ENCODE measurements at regions not wholly inside any gene's neighbourhood (a gene's known extent, or its start where the extent isn't known, plus 50 kb on each side); places are given as distances from the start of the nearest gene placed in this dataset.

- no peak for FAIRE-seq
- no peak for DNase-seq (ENCODE audit: low spot score)
- Histone ChIP-seq H3K9ac (ENCODE audit: insufficient read depth, low read depth, low read length) (no peak overlapping the region), H3K27ac (ENCODE audit: extremely low read length, insufficient read depth, low read length) (no peak overlapping the region), H3K79me2 (ENCODE audit: insufficient read depth, low read length) (no peaks in the 10 kb centered on the region), H3K27me3 (ENCODE audit: control insufficient read depth in 1 of 2, insufficient read depth in 2 of 2, low read length in 2 of 2) (no peaks in the 10 kb centered on the region), H4K20me1 (ENCODE audit: insufficient read depth, low read length) (no peaks in the 10 kb centered on the region), H2AFZ (ENCODE audit: low read length) (no peak overlapping the region), H3K9me3 (ENCODE audit: low read length) (no peaks in the 10 kb centered on the region), H3K4me2 (ENCODE audit: low read depth, low read length) (no peak overlapping the region), H3K4me1 (ENCODE audit: insufficient read depth, low read length) (peaks cover 20% of the 10 kb centered on the region), H3K4me3 (replicated peaks in 1 of 3; ENCODE audit: insufficient read depth in 1 of 3, low read depth in 2 of 3, low read length in 3 of 3) (no peak overlapping the region), H3K36me3 (replicated peaks in 1 of 2; ENCODE audit: control insufficient read depth in 1 of 2, insufficient read depth in 2 of 2, low read length in 2 of 2) (no peaks in the 10 kb centered on the region)
- BruUV-seq (replicated peaks), result no TSS peak
- WGBS (ENCODE audit: low lambda C conversion rate), result 91% methylated on average over 7 of the region's 7 CpGs
- ChIA-PET POLR2A (no interaction called here), CTCF (ENCODE audit: low intra/inter-chr PET ratio, low total read pairs) (no interaction called here)
- ATAC-seq, result no peak
- intact Hi-C loops (cut with micrococcal nuclease; ENCODE audit: unreplicated experiment), result no loop called here
- TF ChIP-seq ZNF329 (CRISPR knock-in tag; IDR thresholded peaks at IDR 0.05; ENCODE audit: low read depth), result no peak
- TF ChIP-seq PPARG (CRISPR knock-in tag; conservative IDR thresholded peaks at IDR 0.05), result no peak
- TF ChIP-seq ZNF34 (CRISPR knock-in tag; IDR thresholded peaks at IDR 0.05; ENCODE audit: borderline replicate concordance), result no peak
- no peak for TF ChIP-seq ZNF564 (CRISPR knock-in tag; IDR thresholded peaks at IDR 0.05)
- no peak for TF ChIP-seq SP140L (CRISPR knock-in tag; IDR thresholded peaks at IDR 0.05; ENCODE audit: borderline replicate concordance)
- no peak for TF ChIP-seq KAT7 (CRISPR knock-in tag; IDR thresholded peaks at IDR 0.05; ENCODE audit: borderline replicate concordance)
- no peak for TF ChIP-seq ZNF674 (CRISPR knock-in tag; IDR thresholded peaks at IDR 0.05; ENCODE audit: low read depth)
- in situ Hi-C loops (cut with HindIII; ENCODE audit: extremely low pct_ligation_motif_present, low pct_unique_long_range_greater_than_20kb), result no loop called here
Measured at GRCh38 chr1:234827656-234828055, 217.7 kb upstream of the IRF2BP2 start.

GRCh38 chr1:234827181-234827580 is 217.2 kb upstream of the IRF2BP2 start:
- DNase-seq (ENCODE audit: low spot score) (no peak), ATAC-seq (no peak), FAIRE-seq (no peak)
- Histone ChIP-seq H3K27ac (ENCODE audit: extremely low read length, insufficient read depth, low read length) (no peak overlapping the region), H3K4me1 (ENCODE audit: insufficient read depth, low read length) (peaks cover 18% of the 10 kb centered on the region), H3K9me3 (ENCODE audit: low read length) (no peaks in the 10 kb centered on the region), H3K27me3 (ENCODE audit: control insufficient read depth in 1 of 2, insufficient read depth in 2 of 2, low read length in 2 of 2) (no peaks in the 10 kb centered on the region), H3K4me3 (replicated peaks in 1 of 3; ENCODE audit: insufficient read depth in 1 of 3, low read depth in 2 of 3, low read length in 3 of 3) (no peak overlapping the region), H3K9ac (ENCODE audit: insufficient read depth, low read depth, low read length) (no peak overlapping the region), H4K20me1 (ENCODE audit: insufficient read depth, low read length) (no peaks in the 10 kb centered on the region), H2AFZ (ENCODE audit: low read length) (no peak overlapping the region), H3K79me2 (ENCODE audit: insufficient read depth, low read length) (no peaks in the 10 kb centered on the region), H3K36me3 (replicated peaks in 1 of 2; ENCODE audit: control insufficient read depth in 1 of 2, insufficient read depth in 2 of 2, low read length in 2 of 2) (no peaks in the 10 kb centered on the region), H3K4me2 (ENCODE audit: low read depth, low read length) (no peak overlapping the region)
- BruUV-seq (replicated peaks), result no TSS peak
- 100% methylated on average over 1 of the region's 1 CpG for WGBS (ENCODE audit: low lambda C conversion rate)
- intact Hi-C loops (cut with micrococcal nuclease; ENCODE audit: unreplicated experiment) (no loop called here), in situ Hi-C loops (cut with HindIII; ENCODE audit: extremely low pct_ligation_motif_present, low pct_unique_long_range_greater_than_20kb) (no loop called here)
- ChIA-PET POLR2A (no interaction called here), CTCF (ENCODE audit: low intra/inter-chr PET ratio, low total read pairs) (no interaction called here)
- TF ChIP-seq ZNF563 (CRISPR knock-in tag; IDR thresholded peaks at IDR 0.05) (no peak), CBX2 (IDR thresholded peaks at IDR 0.05; ENCODE audit: low read depth, low read length) (no peak), CBX2 (CRISPR knock-in tag; IDR thresholded peaks at IDR 0.05; ENCODE audit: low read depth) (no peak)
